ENCODE measurements at regions not wholly inside any gene's neighbourhood (a gene's known extent, or its start where the extent isn't known, plus 50 kb on each side); places are given as distances from the start of the nearest gene placed in this dataset.

- in situ Hi-C loops (cut with HindIII; ENCODE audit: low pct_ligation_motif_present, low pct_unique_long_range_greater_than_20kb, low sequenced_read_pairs), result no loop called here
- no peak for DNase-seq
Measured at GRCh38 chr2:45229411-45229810, 220.2 kb upstream of the SIX2 start.

GRCh38 chr2:45227347-45227746 is 218.1 kb upstream of the SIX2 start:
- in situ Hi-C loops (cut with HindIII; ENCODE audit: low pct_ligation_motif_present, low pct_unique_long_range_greater_than_20kb, low sequenced_read_pairs), result no loop called here

GRCh38 chr2:45224993-45225380 is 215.7 kb upstream of the SIX2 start:
- in situ Hi-C loops (cut with HindIII; ENCODE audit: low pct_ligation_motif_present, low pct_unique_long_range_greater_than_20kb, low sequenced_read_pairs), result no loop called here
- no peak for DNase-seq

More at GRCh38 chr2:45227347-45227746, 218.1 kb upstream of the SIX2 start:
- DNase-seq, result no peak

- DNase-seq, result no peak
- in situ Hi-C loops (cut with HindIII; ENCODE audit: low pct_ligation_motif_present, low pct_unique_long_range_greater_than_20kb, low sequenced_read_pairs), result no loop called here
Measured at GRCh38 chr2:45224321-45224992, 215.2 kb upstream of the SIX2 start.

GRCh38 chr2:45223531-45223930 is 214.3 kb upstream of the SIX2 start:
- no peak for DNase-seq
- in situ Hi-C loops (cut with HindIII; ENCODE audit: low pct_ligation_motif_present, low pct_unique_long_range_greater_than_20kb, low sequenced_read_pairs), result no loop called here

- in situ Hi-C loops (cut with HindIII; ENCODE audit: low pct_ligation_motif_present, low pct_unique_long_range_greater_than_20kb, low sequenced_read_pairs), result no loop called here
Measured at GRCh38 chr2:45220227-45220626, 211.0 kb upstream of the SIX2 start.

GRCh38 chr2:45218931-45219339 is 209.7 kb upstream of the SIX2 start:
- in situ Hi-C loops (cut with HindIII; ENCODE audit: low pct_ligation_motif_present, low pct_unique_long_range_greater_than_20kb, low sequenced_read_pairs), result no loop called here

More at GRCh38 chr2:45220227-45220626, 211.0 kb upstream of the SIX2 start:
- no peak for DNase-seq

GRCh38 chr2:45218297-45218696 is 209.0 kb upstream of the SIX2 start:
- in situ Hi-C loops (cut with HindIII; ENCODE audit: low pct_ligation_motif_present, low pct_unique_long_range_greater_than_20kb, low sequenced_read_pairs), result no loop called here
- DNase-seq, result no peak

More at GRCh38 chr2:45218931-45219339, 209.7 kb upstream of the SIX2 start:
- DNase-seq, result no peak

- DNase-seq, result no peak
- in situ Hi-C loops (cut with HindIII; ENCODE audit: low pct_ligation_motif_present, low pct_unique_long_range_greater_than_20kb, low sequenced_read_pairs), result no loop called here
Measured at GRCh38 chr2:45216118-45216517, 206.9 kb upstream of the SIX2 start.

GRCh38 chr2:45214550-45214949 is 205.3 kb upstream of the SIX2 start:
- no peak for DNase-seq
- in situ Hi-C loops (cut with HindIII; ENCODE audit: low pct_ligation_motif_present, low pct_unique_long_range_greater_than_20kb, low sequenced_read_pairs), result no loop called here

GRCh38 chr2:45212953-45213635 is 203.8 kb upstream of the SIX2 start:
- no peak for DNase-seq
- in situ Hi-C loops (cut with HindIII; ENCODE audit: low pct_ligation_motif_present, low pct_unique_long_range_greater_than_20kb, low sequenced_read_pairs), result no loop called here

GRCh38 chr2:45211636-45212035 is 202.4 kb upstream of the SIX2 start:
- in situ Hi-C loops (cut with HindIII; ENCODE audit: low pct_ligation_motif_present, low pct_unique_long_range_greater_than_20kb, low sequenced_read_pairs), result no loop called here

GRCh38 chr2:45210462-45211195 is 201.4 kb upstream of the SIX2 start:
- in situ Hi-C loops (cut with HindIII; ENCODE audit: low pct_ligation_motif_present, low pct_unique_long_range_greater_than_20kb, low sequenced_read_pairs), result no loop called here
- peak; percentile 24 for DNase-seq

More at GRCh38 chr2:45211636-45212035, 202.4 kb upstream of the SIX2 start:
- DNase-seq, result no peak

- in situ Hi-C loops (cut with HindIII; ENCODE audit: low pct_ligation_motif_present, low pct_unique_long_range_greater_than_20kb, low sequenced_read_pairs), result no loop called here
- no peak for DNase-seq
Measured at GRCh38 chr2:45209875-45210274, 200.6 kb upstream of the SIX2 start.

- in situ Hi-C loops (cut with HindIII; ENCODE audit: low pct_ligation_motif_present, low pct_unique_long_range_greater_than_20kb, low sequenced_read_pairs), result no loop called here
- DNase-seq, result no peak
Measured at GRCh38 chr2:45209302-45209701, 200.1 kb upstream of the SIX2 start.

- in situ Hi-C loops (cut with HindIII; ENCODE audit: low pct_ligation_motif_present, low pct_unique_long_range_greater_than_20kb, low sequenced_read_pairs), result no loop called here
- no peak for DNase-seq
Measured at GRCh38 chr2:45207101-45207500, 197.8 kb upstream of the SIX2 start.

GRCh38 chr2:45205985-45206384 is 196.7 kb upstream of the SIX2 start:
- in situ Hi-C loops (cut with HindIII; ENCODE audit: low pct_ligation_motif_present, low pct_unique_long_range_greater_than_20kb, low sequenced_read_pairs), result no loop called here
- DNase-seq, result no peak

- in situ Hi-C loops (cut with HindIII; ENCODE audit: low pct_ligation_motif_present, low pct_unique_long_range_greater_than_20kb, low sequenced_read_pairs), result no loop called here
- DNase-seq, result no peak
Measured at GRCh38 chr2:45205480-45205879, 196.2 kb upstream of the SIX2 start.

- in situ Hi-C loops (cut with HindIII; ENCODE audit: low pct_ligation_motif_present, low pct_unique_long_range_greater_than_20kb, low sequenced_read_pairs), result no loop called here
- no peak for DNase-seq
Measured at GRCh38 chr2:45203400-45203799, 194.1 kb upstream of the SIX2 start.
